Stimulated activated CD8-positive, alpha-beta memory T cell treated with anti-CD3 and anti-CD28 coated beads, Interleukin-15, amount 100 ng/mL, for 24 hours (primary cell): ENCODE measurements at regions not wholly inside any gene's neighbourhood (a gene's known extent, or its start where the extent isn't known, plus 50 kb on each side); places are given as distances from the start of the nearest gene placed in this dataset.
"Not testable (repeated sequence)": the region's sequence is repeated elsewhere in the genome, so short reads cannot be mapped to it uniquely, and the experiment has no call there.

Source experiments
- DNase-seq: peaks from one replicate; pipeline ENCODE4 v3.0.0-alpha.2; 2020; ENCODE audit warnings: low read depth

DNA sequence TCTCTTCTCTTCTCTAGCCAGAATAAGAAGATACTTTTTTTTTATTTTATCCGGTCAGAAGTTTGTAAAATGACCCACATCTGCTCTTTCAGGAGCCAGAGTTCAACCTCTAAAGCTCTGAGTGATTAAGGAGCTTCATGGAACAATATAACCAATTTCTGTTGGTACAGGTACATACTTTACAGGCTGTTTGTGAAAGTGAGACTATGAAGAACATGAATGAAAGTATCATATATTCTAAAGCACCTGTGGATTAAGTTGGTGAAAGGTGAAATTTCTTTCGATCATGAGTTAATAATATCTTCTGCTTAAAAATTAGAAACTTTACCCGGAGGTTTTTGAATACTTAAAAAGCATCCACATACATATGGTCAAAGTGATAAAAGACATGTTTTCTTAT, 65.2 kb downstream of the DMRT2 start:
- DNase-seq, result no peak

DNA sequence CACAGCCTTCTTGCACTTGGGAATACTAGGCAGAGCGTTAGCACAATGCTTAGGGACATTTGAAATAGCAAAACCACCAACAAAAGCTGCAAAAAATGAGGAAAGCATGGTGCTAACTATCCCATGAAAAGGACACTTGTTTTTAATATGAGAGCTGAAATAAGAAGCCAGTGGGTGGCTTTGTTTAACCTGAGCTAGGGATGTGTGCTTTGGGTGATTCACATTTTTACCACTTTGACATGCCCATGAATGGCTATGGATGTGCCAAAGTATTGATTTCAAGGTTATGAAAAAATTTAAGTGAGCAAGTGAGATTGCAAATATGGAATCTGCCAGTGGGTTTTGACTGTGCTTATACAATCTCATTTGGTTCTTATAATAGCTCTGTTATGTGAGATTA, 67.3 kb downstream of the DMRT2 start:
- DNase-seq, result no peak

DNA sequence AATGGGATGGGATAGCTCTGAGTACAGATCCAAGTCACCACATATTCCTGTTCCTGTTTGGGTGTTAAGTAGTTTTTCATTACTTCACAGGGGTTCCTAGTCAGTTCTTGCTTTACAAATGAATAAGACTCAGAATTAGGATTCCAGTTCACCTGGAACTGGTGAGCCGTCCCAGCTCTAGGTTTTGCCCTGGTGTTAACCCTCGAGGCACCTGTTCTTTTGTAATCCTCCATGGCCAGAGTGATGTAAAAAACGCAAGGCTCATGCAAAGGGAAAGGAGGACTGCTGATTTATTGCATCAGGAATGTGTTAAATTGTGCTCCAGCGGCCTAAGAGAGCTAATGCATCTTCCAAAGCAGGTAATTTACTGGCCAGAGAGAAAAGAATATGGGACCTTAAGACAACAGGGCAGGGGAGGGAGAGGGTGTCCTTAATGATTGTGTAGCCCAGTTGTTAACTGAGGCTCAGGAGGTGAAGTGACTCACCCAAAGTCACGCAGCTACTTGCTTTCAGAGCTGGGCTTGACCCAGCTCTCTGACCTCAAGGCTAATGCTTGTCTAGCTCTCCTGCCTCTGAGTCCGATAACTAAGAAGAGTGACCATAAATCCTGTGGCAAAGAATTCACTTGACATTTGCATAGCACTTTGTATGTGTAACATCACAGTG, 70.5 kb downstream of the DMRT2 start:
- DNase-seq, result no peak

DNA sequence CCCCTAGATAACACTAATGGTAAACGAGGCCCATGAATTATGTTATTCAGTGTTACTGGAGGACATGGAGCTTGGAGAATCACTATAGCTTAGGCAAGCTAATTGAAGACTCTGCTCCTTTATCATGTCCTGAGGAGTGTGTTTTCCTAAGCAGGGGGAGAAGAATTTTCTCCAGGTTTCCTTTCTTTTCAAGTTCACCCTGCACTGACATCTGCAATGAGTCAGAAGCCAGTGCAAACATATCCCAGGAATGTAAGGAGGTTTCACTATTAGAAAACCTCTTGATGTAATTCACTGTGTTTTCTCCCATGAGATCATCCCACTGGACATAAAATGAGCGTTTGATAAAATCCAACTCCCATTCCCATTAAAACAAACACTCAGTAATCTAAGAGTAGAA, 75.6 kb downstream of the DMRT2 start:
- no peak for DNase-seq

DNA sequence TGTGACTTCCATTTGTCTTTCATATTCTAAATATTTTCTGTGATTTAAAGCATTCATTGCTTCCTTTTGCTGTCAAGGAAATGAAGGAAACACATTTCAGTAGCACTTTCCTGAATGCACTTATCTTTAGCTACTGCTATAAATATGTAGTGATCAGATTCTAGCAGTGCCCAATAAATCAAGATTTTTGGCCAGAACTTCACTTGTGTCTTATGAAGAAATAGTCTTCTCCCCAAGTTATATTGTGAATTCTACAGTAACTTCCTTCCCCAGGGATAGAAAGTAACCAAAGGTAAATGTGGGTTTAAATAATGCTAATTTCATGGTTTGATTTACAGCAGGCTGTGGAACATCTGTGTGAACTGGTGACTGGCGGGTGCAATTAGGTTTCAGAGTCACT, 77.9 kb downstream of the DMRT2 start:
- no peak for DNase-seq

DNA sequence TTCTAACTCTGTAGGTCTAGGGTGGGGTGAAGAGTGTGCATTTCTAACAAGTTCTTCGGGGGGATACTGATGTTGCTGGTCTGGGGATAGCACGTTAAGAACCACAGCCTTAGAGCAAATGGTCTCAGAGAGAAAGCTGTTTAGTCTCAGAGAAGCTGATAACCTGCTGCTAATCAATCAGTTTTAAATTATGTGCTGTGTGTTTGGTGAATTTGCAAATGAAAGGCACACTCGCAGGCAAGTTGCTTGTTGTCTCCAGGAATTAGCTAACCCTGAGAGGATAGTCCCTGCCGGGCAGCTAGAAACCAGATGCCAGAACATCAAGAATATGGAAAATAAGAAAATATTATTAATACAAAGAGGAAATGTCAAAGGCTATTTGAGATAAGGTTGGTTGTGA, 79.2 kb downstream of the DMRT2 start:
- DNase-seq, result no peak

DNA sequence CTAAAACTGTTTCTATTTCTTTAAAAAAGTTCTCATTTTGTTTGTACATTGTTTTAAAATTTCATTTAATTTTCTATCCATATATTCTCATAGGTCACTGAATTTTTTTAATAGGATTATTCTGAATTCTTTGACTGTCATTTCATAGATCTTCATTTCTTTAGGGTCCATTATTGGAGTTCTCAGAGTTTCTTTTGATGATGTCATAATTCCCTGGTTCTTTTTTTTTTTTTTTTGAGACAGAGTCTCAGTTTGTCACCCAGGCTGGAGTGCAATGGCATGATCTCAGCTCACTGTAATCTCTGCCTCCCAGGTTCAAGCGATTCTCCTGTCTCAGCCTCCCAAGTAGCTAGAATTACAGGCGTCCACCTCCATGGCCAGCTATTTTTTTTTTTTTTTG, 89.9 kb downstream of the DMRT2 start:
- DNase-seq, result no peak

DNA sequence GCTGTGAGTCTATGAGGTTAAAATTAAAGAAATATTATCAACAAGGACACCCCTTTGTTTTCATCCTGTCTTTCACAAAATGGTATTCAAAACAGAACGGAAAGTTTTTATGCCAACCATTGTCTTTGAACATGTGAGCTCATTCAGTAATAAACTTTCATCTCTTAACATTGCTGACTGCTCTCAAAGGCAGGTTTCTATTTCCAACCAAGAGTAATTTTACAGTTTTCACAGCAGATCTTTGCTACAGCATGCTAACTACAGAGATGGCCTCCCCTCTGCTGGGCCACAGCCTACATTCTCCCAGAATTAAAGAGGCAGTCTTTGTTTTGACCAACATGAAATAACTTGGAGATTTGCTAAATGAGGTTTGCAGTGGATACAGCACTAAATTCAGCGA, 101.5 kb downstream of the DMRT2 start:
- no peak for DNase-seq

DNA sequence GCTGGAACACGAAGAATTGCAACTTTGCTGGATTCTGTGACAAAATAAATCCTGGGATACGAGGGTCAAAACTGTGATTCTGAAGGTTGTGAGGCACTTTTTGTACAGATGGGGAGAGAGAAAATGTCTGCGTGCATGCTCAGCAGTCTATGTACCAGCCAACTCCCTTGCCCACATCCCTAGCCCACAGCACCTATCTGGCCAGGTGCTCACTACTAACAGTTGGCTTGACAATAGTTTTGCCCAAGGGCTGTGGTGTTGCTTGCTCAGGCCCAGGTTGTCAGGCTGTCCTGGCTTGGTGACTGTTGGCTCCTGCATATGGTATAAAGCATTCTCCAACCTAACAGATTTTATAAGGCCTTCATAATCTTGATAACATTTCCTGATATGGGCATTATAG, 102.0 kb downstream of the DMRT2 start:
- no peak for DNase-seq

DNA sequence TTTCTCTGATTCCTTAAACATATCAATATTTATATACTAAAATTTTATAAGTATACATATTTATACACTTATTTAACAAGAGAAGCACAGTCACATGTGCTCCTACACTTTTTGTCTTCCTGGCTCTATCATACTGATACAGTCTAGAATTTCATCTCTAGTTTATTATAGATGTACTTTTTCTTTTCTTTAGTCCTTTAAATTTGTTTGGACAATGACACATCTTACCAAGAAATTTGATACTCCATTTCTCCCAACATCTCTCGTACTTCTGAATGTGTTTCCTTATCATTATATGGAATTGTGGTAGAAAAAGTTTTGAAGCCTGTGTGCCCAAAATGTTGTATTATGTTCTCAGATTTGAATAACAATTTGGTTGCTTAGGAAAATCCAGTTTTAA, 104.6 kb downstream of the DMRT2 start:
- no peak for DNase-seq

DNA sequence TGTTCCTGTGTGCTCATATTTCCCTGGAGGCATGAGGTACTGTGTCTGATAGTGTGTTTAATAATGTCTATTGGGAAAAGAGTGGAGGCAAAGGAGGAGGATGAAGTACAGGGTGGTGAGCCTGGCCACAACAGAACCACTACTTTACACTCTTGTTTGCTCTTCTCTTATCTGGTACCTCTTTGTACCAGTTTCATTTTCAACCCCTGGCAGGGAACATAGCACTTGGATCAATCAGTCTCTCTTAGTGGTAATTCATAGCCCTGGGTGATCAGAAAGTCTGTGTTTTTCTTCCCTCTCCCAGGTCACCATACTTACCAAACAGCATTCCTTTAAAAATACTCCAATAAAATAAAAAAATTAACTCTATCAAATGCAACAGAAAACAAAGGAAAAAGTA, 105.4 kb downstream of the DMRT2 start:
- no peak for DNase-seq

DNA sequence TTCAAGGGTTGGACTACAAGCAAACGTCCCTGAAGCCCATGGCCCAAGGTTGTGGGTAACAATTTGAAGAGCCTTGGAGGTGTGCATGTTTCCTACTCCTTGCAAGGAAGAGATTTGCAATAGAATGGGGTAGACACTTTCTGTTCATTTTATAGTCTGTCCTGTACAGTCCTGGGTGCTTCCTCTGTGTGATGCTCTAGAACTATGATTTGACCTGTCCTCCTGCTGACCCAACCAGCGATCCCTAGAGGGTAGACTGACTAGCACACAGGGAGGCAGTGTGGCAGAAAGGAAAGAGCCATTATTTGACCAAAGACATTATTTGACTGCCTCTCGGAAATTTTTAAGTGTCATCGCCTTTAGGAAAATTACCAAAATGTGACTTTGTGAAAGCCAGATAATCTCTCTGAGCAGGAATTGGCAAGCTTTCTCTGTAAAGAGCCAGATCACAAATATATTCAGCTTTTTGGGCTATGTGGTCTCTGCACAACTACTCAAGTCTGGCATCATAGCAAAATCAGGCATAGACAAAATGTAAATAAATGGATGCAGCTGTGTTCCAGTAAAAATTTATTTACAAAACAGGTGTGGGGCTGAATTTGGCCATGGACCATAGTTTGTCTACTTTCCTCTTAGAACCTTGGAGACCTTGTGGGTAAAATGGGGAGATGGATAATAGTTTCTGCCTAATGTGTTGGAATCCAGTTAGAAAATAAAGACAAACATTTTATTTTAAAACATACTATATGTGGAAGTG, 106.8 kb downstream of the DMRT2 start:
- no peak for DNase-seq

DNA sequence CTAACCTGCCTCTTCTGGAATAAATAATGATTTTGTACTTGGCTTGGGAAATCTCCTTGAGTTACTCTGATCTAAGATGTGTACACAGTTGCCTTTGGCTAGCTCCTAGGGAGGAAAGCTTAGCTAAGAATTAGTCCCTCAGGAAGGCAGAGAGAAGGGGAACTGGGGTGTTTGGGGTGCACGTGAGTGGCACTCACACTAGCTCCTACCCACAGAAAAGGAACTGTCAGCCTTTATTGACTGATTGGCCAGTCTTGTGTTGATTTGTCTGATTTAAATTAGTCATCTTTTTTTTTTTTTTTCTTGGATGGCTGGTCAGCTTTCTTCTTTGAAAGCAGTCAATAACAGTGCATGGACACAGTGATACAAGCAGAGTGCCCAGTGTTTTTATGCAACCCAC, 107.7 kb downstream of the DMRT2 start:
- no peak for DNase-seq

DNA sequence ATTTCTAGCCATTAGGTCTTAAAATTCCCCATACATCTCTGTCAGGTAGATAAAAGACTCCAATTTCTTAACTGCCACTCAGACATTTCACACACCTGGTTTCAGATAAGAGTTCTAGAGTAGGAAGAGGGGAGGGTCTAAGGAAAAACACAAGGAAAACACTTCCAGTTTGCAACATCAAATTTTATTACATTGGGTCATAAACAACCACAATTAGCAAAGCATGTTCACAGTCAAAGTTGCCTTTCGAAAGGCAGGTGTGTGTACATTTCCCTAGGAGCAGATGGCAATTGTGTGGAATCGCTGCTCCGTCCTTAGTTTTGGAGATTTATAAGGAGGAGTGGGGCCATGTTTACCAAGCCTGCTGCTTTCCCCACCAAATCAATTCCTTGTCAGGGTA, 120.8 kb downstream of the DMRT2 start:
- DNase-seq, result no peak

DNA sequence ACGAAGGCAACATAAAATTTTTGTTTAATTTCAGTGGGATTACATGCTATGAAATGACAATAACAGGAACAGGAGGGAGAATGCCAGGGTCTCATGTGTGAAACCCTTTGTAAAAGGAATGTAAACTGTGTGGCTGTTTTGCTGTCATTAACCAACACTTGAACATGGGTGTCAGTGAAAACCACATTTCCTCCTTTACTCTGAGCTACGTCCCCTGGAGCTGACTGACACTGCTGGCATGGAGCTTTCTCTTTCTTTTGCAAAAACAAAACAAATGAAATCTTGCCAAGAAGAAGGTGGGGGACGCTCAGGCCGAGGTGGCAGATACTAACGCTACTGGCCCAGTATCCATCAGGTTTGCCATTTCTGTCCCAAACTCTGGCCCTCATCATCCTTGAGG, 121.4 kb downstream of the DMRT2 start:
- no peak for DNase-seq

DNA sequence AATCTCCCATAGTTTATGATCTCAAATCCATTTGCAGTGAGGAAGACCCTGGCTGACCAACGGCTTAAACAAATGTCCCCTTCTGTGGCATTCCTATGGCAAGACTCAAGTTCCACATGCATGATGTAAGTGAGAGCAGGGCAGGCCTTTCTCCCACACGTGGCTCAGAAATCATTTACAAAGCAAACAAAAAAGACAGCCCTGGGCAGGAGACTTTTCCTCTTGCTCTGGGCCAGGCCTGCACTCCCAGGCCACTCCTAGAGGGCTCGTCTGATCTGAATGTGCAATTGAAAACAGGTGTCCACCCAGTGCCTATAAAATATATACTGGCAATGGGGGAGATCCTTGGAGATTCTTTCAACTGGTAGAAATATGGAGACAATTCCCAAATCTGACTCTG, 123.1 kb downstream of the DMRT2 start:
- DNase-seq, result no peak

DNA sequence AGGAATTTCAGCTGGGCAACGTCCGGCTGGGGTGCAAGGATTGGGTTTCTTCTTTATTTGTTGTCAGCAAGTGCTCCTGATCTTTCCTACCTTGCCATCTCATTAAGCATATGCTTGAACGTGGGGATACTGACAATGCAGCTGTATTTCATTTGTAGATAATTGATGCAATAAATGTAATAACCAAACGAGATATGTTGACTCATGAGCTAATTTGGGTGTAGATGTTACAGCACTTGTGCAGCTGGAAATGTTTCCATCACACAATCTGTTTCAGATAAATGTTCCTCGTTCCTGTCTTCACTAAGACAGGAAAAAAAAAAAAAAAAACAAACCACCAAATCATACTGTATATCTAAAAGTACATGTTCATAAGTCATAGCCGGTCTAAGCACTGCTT, 123.8 kb downstream of the DMRT2 start:
- DNase-seq, result no peak

DNA sequence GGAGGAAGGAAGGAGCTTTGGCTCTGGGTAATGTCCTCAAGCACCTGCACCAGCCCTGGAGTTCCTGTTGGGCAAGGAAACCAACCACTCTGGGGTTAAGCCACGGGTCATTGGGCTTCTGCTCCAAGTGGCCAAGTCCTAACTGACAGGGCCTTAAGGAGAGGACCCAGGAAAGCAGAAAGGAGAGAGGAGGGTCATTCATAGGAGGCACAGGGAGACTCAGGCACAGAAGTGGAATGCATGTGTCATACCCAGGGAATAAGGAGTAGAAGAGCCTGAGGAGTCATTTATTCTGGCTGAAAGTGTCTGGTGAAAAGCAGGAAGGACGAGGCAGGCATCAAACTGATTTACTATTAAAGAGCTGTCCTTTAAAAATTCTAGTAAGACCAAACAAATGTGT, 129.2 kb downstream of the DMRT2 start:
- DNase-seq, result no peak

DNA sequence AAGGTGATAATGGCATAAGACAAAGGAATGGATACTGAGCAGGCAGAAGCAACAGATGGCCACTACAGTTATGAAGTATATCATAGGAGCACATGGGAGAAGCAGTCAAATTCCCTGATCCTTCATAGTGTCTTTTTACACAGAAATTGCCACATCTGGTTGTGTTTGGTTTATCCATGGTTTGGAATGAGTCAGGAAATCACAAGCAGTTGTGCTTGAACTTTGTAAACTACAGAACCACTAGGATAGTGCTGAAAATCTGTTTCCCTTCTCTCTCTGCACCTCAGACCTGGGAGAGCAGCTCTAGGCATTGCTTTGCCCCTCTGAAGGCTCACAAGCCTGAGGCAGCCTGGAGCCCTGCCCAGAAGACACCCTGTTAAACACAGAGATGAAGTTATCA, 134.0 kb downstream of the DMRT2 start:
- DNase-seq, result no peak

DNA sequence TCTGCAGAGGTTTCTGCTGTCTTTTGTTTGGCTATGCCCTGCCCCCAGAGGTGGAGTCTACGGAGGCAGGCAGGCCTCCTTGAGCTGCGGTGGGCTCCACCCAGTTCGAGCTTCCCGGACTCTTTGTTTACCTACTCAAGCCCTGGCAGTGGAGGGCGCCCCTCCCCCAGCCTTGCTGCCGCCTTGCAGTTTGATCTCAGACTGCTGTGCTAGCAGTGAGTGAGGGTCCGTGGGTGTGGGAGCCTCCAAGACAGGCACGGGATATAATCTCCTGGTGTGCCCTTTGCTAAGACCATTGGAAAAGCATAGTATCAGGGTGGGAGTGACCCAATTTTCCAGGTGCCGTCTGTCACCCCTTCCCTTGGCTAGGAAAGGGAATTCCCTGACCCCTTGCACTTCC, 137.0 kb downstream of the DMRT2 start:
- DNase-seq, result not testable (repeated sequence)

DNA sequence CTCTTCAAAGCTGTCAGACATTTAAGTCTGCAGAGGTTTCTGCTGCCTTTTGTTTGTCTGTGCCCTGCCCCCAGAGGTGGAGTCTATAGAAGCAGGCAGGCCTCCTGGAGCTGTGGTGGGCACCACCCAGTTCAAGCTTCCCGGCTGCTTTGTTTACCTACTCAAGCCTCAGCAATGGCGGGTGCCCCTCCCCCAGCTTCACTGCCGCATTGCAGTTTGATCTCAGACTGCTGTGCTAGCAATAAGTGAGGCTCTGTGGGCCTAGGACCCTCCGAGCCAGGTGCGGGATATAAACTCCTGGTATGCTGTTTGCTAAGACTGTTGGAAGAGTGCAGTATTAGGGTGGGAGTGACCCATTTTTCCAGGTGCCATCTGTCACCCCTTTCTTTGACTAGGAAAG, 145.5 kb downstream of the DMRT2 start:
- not testable (repeated sequence) for DNase-seq

DNA sequence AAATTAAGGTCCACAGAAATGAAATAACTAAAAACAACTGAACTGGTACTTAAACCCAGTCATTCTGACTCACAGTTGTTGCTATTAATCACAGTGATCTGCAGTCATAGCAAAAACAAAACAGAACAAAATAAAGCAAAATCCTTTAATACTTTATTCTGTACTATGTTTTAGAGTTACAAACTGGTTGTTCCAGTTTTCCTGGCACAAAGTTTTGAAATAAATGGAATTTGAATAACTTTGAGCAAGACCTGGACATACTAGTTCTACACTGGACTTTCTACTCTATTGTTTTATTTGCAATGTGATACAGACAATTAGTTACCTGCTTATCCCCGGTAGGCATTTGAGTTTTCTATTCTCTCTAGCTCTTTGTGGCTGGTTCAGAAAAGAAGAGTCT, 147.9 kb downstream of the DMRT2 start:
- no peak for DNase-seq

DNA sequence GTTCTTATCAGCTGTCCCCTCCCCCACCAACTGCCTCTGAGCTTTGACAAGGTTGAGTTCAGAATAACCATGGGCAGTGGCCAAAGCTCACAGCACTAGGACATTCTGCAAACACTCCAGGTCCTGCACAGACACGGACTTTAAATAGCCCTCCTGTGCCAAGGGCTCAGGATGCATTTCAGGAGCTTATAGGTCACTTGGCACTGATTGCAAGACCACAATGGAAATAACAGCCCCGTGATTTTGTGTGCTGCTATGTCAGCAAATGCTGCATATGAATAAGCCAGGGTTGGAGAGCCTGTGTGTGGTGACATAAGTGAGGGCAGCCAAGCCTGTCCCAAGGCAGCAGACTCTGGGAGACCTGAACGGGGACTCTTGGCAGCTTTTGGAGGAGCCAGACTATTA, 150.7 kb downstream of the DMRT2 start:
- no peak for DNase-seq

DNA sequence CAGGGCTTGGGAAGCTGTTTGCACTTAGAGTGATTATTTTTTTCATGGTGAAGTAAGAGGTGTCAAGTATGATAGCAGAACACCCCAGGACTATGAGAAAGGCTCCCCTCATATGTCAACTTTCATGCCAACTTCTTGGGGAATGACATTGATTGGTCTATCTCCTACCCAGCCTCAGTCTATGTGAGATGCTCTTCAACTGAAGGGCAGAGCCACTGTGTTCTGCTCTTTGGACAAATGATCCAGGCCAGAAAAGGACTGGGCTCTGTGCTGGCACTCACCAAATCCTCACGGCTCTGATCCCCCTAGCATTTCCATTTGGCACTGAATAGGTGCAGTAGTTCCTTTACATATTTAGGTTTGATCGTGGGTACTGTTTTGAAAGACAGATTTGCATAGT, 151.1 kb downstream of the DMRT2 start:
- DNase-seq, result no peak
